GM19025 (cell line): ENCODE measurements at regions not wholly inside any gene's neighbourhood (a gene's known extent, or its start where the extent isn't known, plus 50 kb on each side); places are given as distances from the start of the nearest gene placed in this dataset.
"Not testable (repeated sequence)": the region's sequence is repeated elsewhere in the genome, so short reads cannot be mapped to it uniquely, and the experiment has no call there.

Experiments
- ATAC-seq: cut with Tn5 transposase; IDR thresholded peaks from one replicate; pipeline ENCODE4 v1.9.1; 2021; ENCODE audit warnings: mild to moderate bottlenecking, low read depth, moderate library complexity; ENCODE audit not compliant: unreplicated experiment

- no peak for ATAC-seq
These were observed 508.7 kb downstream of the KCNJ2 start for GRCh38 chr17:70677783-70678647.

- ATAC-seq, result no peak
These were observed 509.6 kb downstream of the KCNJ2 start for GRCh38 chr17:70678889-70679288.

- no peak for ATAC-seq
These were observed 514.6 kb downstream of the KCNJ2 start for GRCh38 chr17:70683936-70684335.

- no peak for ATAC-seq
These were observed 518.1 kb downstream of the KCNJ2 start for GRCh38 chr17:70687421-70687820.

- ATAC-seq, result no peak
These were observed 521.8 kb downstream of the KCNJ2 start for GRCh38 chr17:70691150-70691549.

- no peak for ATAC-seq
These were observed 530.1 kb downstream of the KCNJ2 start for GRCh38 chr17:70699408-70699807.

- ATAC-seq, result no peak
These were observed 533.4 kb downstream of the KCNJ2 start for GRCh38 chr17:70702683-70703255.

- ATAC-seq, result no peak
These were observed 540.3 kb downstream of the KCNJ2 start for GRCh38 chr17:70709596-70709995.

GRCh38 chr17:70713694-70714093, 544.4 kb downstream of the KCNJ2 start:
- no peak for ATAC-seq

GRCh38 chr17:70716551-70716950, 547.2 kb downstream of the KCNJ2 start:
- no peak for ATAC-seq

GRCh38 chr17:70717042-70717441, 547.7 kb downstream of the KCNJ2 start:
- ATAC-seq, result no peak

- ATAC-seq, result no peak
These were observed 567.1 kb downstream of the KCNJ2 start for GRCh38 chr17:70736375-70736957.

GRCh38 chr17:70739065-70739464, 569.7 kb downstream of the KCNJ2 start:
- no peak for ATAC-seq

- ATAC-seq, result not testable (repeated sequence)
These were observed 577.2 kb downstream of the KCNJ2 start for GRCh38 chr17:70746574-70746973.

GRCh38 chr17:70750983-70751382, 581.7 kb downstream of the KCNJ2 start:
- ATAC-seq, result no peak

- not testable (repeated sequence) for ATAC-seq
These were observed 583.1 kb downstream of the KCNJ2 start for GRCh38 chr17:70752461-70752860.

- no peak for ATAC-seq
These were observed 583.7 kb downstream of the KCNJ2 start for GRCh38 chr17:70752966-70753467.

- ATAC-seq, result no peak
These were observed 593.7 kb downstream of the KCNJ2 start for GRCh38 chr17:70763018-70763417.

- no peak for ATAC-seq
These were observed 597.9 kb downstream of the KCNJ2 start for GRCh38 chr17:70767102-70767701.

GRCh38 chr17:70769956-70770355, 600.6 kb downstream of the KCNJ2 start:
- ATAC-seq, result no peak

GRCh38 chr17:70771804-70772386, 602.6 kb downstream of the KCNJ2 start:
- no peak for ATAC-seq
